Activated naive CD4-positive, alpha-beta T cell treated with anti-CD3 and anti-CD28 coated beads, Interleukin-2, amount 50 U/mL, for 16 hours (primary cell): ENCODE measurements at regions not wholly inside any gene's neighbourhood (a gene's known extent, or its start where the extent isn't known, plus 50 kb on each side); places are given as distances from the start of the nearest gene placed in this dataset.

Source experiments
- DNase-seq: peaks from one replicate; pipeline ENCODE4 v3.0.0-alpha.2; 2020

DNA sequence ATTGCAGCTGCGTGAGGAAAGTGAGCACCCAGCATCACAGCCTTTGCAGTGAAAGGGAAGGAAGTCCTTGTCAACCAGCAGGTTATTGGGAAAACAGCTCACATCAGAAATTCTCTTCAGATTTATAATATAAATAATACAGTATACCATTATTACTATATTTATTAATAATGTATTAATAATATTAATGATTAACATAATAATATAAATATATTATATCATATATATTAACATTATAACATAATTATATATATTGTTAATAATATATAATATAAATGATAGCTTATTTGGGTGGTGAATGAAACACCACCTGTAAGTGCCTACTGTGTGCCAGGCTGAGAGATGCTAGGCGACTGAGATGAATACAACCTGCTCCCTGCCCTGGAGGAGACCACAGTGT, 423.0 kb downstream of the TCERG1L start:
- DNase-seq = no peak

DNA sequence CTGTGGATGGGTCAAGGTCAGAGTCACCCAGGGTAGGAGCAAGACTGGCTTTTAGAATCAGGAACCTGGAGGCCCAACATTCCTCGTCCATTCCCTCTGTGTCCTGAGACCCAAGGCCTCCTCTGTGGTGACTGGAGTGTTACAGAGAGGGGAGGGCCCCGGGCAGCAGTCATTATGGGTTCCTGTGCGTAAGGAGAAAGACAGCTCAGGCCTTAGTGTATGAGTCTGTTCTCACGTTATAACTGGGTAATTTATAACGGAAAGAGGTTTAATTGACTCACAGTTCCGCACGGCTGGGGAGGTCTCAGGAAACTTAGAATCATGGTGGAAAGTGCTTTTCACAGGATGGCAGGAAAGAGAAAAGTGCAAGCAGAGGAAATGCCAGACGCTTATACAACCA, 422.3 kb downstream of the TCERG1L start:
- DNase-seq = no peak

- DNase-seq = no peak
Observed at GRCh38 chr10:130889780-130890179, 421.7 kb downstream of the TCERG1L start.

DNA sequence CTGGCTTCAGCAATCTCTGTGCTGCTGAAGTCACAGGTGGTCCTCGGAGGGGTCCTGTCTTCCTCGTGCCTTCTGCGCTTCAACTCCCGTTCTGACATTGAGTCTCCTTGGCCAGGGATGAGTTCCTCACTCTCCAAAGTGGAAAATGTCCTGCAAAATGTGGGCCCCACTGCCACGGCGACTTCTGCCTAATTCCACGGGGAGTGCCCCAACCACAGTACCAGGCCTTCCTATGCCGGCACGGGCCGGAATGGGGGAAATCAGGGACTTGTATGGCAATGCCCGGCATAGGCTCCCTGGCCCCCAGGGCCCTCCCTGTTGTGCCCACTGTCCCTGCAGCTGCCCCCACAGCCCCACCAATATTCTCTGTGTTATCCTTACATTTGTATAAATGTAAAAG, 420.5 kb downstream of the TCERG1L start:
- DNase-seq = no peak

DNA sequence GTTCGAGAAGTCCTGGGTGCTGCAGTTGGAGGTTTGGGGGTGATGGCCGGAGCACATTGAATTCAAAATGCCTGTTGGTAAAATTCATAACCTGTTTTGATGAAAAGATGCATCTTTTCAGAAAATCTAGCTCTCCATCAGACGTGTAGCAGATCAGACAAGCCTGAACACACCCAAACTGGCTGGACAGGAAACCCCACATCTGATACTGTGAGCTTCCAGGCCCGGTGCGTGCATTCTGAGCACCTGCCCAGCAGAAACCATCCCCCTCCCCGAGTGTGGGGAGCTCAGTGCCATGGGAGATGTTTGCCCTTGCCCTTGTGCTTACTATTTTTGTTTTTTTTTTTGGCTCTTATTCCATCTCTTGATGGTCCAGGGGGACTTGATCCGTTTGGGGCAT, 417.1 kb downstream of the TCERG1L start:
- no peak for DNase-seq

DNA sequence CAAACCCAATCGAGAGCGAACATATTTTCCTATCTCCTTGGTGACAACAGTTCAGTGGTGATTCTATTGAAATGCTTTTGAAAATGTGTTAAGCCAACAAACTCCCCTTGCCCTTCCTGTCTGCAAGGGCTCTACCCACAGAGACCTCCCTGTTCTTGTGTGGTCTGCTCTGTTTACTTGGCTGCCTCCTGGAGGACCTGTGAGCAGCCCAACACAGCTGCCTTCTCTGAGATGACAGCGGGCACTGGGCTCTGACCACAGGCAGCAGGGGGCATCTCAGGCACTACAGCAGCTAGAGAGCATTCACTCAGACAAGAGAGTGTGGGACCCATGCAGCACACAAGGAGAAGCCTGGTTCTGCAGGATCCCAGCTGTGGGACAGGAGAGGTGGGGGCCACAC, 416.4 kb downstream of the TCERG1L start:
- DNase-seq = no peak

GRCh38 chr10:130897815-130898214, 413.7 kb downstream of the TCERG1L start:
- no peak for DNase-seq

DNA sequence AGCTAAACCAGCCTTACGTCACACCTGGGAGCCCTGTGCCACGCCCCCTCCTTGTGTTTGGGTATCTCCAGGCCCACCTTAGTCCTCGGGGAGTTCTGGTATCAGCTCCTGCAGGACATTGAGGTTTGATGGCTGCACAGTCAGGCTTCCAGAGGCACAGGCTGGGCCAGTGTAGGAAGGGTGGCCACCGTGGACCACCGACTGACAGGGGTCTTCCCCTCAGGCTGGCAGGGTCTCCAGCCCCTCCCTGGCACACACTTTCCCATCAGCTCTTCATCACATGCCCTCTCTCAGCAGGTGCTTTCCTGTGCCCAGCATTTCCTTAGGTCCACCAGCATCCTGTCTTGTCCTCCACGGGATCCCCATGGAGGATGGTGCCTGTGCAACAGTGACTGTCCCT, 413.1 kb downstream of the TCERG1L start:
- no peak for DNase-seq

- no peak for DNase-seq
Observed at GRCh38 chr10:130899856-130900255, 411.7 kb downstream of the TCERG1L start.

DNA sequence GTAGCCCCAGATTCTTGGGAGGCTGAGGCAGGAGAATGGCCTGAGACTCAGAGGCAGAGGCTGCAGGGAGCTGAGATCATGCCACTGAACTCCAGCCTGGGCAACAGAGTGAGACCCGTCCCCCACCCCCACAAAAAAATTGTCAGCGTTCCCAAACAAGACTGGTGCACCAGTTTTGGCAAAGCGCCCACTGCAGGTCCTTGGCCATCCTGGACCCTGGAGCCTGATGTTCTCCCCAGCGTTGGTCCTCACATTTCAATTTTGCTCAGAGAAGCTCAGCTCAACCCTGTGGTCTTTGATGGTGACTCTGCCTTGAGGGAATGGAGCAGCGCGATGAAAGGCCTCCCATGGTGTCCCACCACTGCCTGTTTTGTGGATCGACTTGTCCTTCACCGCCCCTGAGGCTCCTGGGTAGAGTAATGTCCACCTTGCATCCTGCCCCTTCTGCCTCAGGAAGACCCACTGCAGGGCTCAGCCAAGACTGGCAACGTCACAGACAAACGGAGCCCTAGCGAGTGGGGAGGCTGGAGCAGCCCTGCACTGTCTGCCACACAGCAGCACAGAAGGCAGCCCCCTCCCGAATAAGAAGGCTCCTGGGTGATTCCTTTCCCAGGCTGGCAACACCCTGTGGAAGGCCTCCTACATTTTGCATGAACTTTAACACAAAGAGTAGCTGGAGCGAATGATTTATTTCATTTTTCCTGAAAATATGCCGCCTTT, 410.9 kb downstream of the TCERG1L start:
- DNase-seq = no peak

DNA sequence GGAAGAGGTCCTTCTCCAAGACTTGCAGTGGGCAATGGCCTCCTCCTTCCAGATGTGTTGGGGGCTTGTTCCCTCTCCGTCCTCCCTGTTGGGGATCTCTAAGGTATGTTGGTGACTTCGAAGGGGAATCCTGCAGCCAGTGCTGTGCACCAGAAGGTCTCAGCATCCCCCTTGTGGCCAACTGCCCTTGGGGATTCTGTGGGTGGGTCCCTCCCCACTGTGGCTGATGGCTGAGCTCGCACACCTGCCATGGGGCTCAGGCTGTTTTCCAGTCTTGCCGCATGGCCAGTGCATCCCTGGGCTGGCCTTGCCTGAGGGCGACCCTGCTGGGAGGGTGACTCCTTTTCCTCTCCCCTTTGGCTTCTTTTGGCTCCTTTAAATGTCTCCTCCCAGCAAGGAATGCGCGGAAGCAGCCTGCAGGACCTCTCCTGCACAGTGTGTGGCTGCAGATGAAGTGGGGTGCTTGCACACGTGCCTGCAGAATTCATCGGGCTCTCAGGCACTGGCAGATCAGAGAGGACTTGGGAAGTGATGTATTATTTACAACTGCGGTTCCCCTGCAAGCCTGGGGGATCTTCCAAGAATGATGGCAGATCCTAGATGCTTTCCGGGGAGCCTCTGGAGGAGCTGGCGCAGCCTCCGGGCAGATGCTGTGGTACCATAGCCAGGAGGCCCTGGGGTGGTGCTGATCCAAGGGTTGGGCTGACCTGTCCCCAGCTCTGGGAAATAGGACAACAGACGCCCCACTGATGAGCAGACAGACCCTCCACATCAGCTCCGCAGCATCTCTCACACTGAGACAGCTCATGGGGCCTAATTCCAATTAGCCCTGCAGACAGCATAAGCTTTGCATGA, 410.0 kb downstream of the TCERG1L start:
- no peak for DNase-seq

DNA sequence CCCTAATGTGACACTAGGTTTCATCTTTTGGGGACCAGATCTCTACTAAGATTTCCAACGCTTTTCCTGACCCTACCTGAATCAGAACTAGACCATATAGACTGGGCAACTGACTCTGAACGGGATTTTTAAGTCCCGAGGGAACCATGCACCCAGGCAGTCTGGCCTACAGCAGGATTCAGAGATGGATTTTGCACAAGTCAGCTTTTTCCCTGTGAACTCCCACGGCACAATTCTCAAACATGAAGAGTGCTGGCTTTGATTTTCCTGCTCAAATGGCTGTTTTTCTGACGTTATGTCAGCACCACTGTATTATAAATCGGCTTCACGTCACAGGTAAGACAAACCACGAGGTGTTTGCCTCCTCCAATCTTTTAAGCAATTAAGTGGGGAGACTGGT, 409.1 kb downstream of the TCERG1L start:
- DNase-seq = no peak

- DNase-seq = no peak
Observed at GRCh38 chr10:130902929-130903328, 408.6 kb downstream of the TCERG1L start.

DNA sequence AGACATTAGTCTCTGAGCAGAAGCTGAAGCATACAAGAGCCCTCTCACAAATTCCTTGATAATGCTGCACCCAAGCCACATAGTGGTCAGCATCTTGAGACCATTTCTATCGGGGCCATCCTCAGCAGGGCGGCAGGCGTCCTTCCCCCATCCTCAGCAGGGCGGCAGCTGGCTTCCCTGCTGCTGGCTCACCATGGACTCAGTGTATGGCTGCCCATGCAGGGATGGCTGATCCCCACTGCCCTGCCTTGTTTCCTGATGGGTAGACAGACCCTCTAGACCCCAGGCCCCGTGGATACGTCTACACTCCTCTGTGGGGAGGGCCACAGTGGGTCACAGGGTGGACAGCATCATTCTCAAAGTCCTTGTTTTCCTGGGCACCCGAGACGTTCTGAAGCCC, 406.8 kb downstream of the TCERG1L start:
- no peak for DNase-seq

DNA sequence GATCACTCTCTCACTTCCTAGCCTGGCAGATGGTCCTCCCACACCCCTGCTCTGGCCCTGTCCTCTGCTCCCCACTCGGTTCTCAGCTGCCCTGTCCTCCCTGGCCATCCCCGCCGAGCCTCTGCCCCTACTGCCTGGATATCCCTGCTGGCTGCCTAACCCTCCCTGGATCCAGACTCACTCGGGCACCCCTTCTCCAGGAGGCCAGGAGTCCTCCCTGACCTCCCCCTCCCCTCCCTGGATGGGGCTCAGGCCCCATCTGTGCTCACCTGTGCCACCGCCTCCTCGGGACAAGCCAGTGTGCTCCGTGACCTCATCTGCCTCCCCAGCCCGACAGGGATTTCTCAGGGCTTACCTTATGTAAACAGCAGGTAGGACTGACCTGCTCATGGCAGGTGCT, 406.1 kb downstream of the TCERG1L start:
- DNase-seq = no peak

DNA sequence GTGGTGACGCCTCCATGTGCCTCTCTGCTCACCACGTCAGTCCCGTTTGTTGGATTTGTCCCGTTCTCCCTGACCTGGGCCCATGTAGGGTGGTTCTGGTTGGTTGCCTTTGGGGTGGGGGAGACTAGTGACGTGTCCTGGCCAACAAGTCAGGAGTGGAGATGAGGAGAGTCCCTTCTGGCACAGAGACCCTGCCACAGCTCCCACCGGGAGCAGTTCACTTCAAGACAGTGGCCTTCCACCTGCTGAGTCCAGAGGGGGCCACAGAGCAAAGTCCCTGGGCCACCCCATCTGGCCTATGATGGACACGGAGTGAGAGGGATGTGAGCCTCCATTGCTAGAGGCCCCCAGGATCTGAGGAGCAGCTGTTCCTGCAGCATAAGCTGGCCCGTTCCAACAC, 405.6 kb downstream of the TCERG1L start:
- DNase-seq = no peak

DNA sequence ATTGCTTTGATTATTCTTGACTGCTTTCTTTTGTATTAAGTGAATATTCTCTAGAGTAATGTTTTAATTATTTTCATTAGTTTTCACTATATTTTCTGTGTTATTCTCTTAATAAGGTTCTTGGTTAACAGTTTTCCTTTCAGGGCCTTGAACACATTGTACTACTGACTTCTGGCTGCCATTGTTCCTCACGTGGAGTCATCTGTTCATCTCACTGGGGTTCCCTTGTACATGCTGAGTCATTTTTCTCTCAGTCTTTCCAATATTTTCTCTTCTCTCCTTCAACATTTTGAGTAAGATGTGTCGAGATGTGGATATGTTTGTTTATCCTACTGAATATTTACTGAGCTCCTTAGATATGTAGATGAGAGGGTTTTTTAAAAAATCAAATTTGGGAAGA, 400.7 kb downstream of the TCERG1L start:
- no peak for DNase-seq

DNA sequence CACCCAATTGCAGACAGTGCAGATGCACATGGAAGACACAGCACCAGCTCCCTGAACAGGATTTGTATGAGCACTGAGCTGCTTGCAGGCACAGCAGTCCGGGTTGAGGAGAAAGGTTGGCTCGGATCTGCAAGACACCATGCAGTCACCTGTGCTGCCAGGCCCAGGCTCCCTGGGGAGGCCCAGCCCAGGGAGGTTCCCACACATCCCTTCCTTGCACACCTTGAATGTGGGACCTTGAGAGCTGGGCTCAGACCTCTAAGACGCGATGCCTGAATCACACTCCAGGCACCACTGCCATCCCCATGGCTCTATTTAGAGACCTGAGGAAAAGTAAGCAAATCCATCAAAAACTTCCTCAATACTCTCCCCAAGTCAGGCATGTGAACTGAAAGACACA, 397.7 kb downstream of the TCERG1L start:
- no peak for DNase-seq

GRCh38 chr10:130914367-130914766, 397.2 kb downstream of the TCERG1L start:
- DNase-seq = no peak

DNA sequence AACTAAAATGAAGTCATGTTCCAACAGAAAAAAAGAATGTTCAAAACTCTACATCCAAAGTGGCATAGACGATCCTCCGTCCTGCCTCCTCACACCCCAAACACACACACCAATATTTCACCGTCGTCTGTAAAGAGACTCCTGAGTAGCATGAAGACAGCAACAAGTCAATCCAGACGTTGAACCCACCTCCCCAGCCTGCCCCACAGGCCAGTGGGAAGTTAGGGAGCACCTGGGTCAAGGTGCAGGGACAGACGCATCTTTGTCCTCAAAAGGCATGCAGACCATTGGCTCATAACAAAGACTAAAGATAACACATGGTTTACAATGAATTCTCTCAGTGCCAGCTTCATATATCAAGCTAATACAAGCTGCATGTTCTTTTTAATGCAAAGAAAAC, 396.5 kb downstream of the TCERG1L start:
- no peak for DNase-seq

GRCh38 chr10:130921461-130921860, 390.1 kb downstream of the TCERG1L start:
- DNase-seq = no peak

GRCh38 chr10:130921911-130922440, 389.5 kb downstream of the TCERG1L start:
- DNase-seq = no peak

DNA sequence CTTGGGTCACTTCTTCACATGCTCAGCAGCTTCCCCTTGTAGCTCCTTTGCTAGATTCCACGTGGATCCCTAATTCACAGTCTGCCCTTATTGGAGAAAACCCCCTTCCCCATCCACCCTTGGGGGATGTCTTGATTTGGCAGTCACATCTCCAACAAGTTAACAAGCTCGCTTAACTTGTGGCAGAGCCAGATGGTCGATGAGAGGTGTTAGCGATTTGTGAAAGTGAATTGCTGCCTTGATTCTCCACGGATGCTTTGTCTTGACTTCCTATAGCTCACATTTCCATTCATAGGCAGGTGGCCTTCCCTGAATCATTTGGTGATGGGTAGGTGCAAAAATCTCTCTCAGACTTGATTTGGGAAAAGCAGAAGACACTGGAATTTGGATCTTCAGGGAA, 387.9 kb downstream of the TCERG1L start:
- no peak for DNase-seq

DNA sequence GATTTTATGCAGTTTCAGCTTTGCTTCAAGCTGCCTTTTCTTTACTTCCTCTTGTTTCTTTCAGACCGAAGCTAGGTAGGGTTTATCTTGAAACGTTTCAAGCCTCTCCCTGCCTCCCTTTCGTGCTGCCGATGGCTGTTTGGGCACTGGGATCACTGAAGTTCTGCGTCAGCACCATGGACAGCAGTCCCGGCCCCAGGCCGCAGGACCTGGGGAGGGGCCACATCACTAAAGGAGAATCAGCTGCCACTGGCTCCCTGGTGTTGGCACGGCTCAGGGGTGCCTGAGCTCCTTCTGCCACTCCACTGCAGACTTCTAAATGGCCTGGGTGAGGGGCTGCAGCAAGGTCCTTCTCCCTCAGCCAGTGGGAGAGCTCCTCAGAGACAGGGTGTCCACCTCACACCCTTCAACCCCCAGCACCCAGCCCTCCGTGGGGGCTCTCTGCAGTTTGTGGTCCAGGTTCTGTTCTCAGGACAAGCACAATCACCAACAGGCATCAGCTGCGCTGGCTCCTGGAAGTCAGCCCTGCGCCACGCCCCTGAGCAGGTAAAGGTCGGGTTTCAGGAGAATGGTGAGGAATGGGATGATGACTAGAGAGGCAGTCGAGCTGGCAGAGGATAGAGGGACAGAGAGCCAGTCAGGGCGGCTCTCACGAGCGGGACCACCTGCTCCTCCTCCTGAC, 387.2 kb downstream of the TCERG1L start:
- DNase-seq = no peak
